ENCODE measurements at regions not wholly inside any gene's neighbourhood (a gene's known extent, or its start where the extent isn't known, plus 50 kb on each side); places are given as distances from the start of the nearest gene placed in this dataset.

GRCh38 chr12:61871485-61871810, 388.8 kb upstream of the USP15 start:
- Mint-ChIP-seq H3K36me3 (ENCODE audit: low read depth) (no peaks in the 10 kb centered on the region), H3K27ac (no peak overlapping the region), H3K9me3 (no peaks in the 10 kb centered on the region), H3K4me1 (ENCODE audit: low read depth) (no peaks in the 10 kb centered on the region), H3K4me3 (no peak overlapping the region), H3K27me3 (ENCODE audit: low read depth) (no peaks in the 10 kb centered on the region)
- no peak for DNase-seq
- intact Hi-C loops (cut with micrococcal nuclease), result loop anchor here (10.0 kb wide), 1 partner anchor 323 kb away; a partner anchor contains a TSS
- CTCF ChIA-PET, result interaction anchor here (1.8 kb wide), 1 partner anchor 9 kb away, joined by 4 read pairs; no protein-coding TSS in a partner anchor

GRCh38 chr12:61879229-61879628, 381.0 kb upstream of the USP15 start:
- intact Hi-C loops (cut with micrococcal nuclease), result loop anchor here (10.0 kb wide), 1 partner anchor 316 kb away; a partner anchor contains a TSS
- H3K27ac Mint-ChIP-seq, result no peak overlapping the region

GRCh38 chr12:61880186-61880585, 380.0 kb upstream of the USP15 start:
- Mint-ChIP-seq H3K4me3 (no peak overlapping the region), H3K36me3 (ENCODE audit: low read depth) (no peaks in the 10 kb centered on the region), H3K4me1 (ENCODE audit: low read depth) (no peaks in the 10 kb centered on the region), H3K27me3 (ENCODE audit: low read depth) (peaks cover 2% of the 10 kb centered on the region), H3K9me3 (no peaks in the 10 kb centered on the region), H3K27ac (no peak overlapping the region)
- no peak for DNase-seq
- intact Hi-C loops (cut with micrococcal nuclease), result no loop called here
- CTCF ChIA-PET, result interaction anchor here (1.0 kb wide), 1 partner anchor 9 kb away, joined by 4 read pairs; no protein-coding TSS in a partner anchor

More at GRCh38 chr12:61879229-61879628, 381.0 kb upstream of the USP15 start:
- Mint-ChIP-seq H3K4me3 (no peak overlapping the region), H3K36me3 (ENCODE audit: low read depth) (no peaks in the 10 kb centered on the region), H3K9me3 (no peaks in the 10 kb centered on the region), H3K27me3 (ENCODE audit: low read depth) (peaks cover 2% of the 10 kb centered on the region), H3K4me1 (ENCODE audit: low read depth) (no peaks in the 10 kb centered on the region)
- CTCF ChIA-PET, result no interaction called here
- DNase-seq, result no peak

GRCh38 chr12:61891632-61892031, 368.6 kb upstream of the USP15 start:
- H3K4me3 Mint-ChIP-seq, result no peak overlapping the region
- CTCF ChIA-PET, result no interaction called here
- intact Hi-C loops (cut with micrococcal nuclease), result no loop called here
- H3K4me1 Mint-ChIP-seq (ENCODE audit: low read depth), result no peaks in the 10 kb centered on the region
- no peaks in the 10 kb centered on the region for H3K27me3 Mint-ChIP-seq (ENCODE audit: low read depth)
- no peak overlapping the region for H3K27ac Mint-ChIP-seq
- H3K9me3 Mint-ChIP-seq, result no peaks in the 10 kb centered on the region
- no peaks in the 10 kb centered on the region for H3K36me3 Mint-ChIP-seq (ENCODE audit: low read depth)
- no peak for DNase-seq

DNA sequence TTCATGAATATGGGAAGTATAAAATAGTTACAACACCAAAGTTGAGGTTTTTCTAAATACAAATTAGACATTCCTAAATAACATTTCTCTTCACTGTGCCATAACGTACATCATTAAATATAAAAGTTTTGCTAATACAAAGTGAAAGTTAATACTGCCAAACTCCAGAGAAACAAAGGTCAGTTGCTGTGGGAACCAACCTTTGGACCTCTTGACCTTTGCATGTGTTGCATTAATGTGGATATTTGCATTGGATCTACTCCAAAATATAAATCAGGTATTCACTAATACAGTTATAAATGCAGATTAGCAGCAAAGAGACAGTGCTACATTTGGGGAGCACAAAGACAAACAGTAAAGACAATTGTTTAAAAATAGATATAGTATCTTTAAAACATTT, 366.0 kb upstream of the USP15 start:
- no peak overlapping the region for H3K4me3 Mint-ChIP-seq
- H3K27me3 Mint-ChIP-seq (ENCODE audit: low read depth), result no peaks in the 10 kb centered on the region
- H3K4me1 Mint-ChIP-seq (ENCODE audit: low read depth), result no peaks in the 10 kb centered on the region
- H3K27ac Mint-ChIP-seq, result no peak overlapping the region
- intact Hi-C loops (cut with micrococcal nuclease), result no loop called here
- H3K36me3 Mint-ChIP-seq (ENCODE audit: low read depth), result no peaks in the 10 kb centered on the region
- no peak for DNase-seq
- peaks cover 3% of the 10 kb centered on the region for H3K9me3 Mint-ChIP-seq
- CTCF ChIA-PET, result no interaction called here

DNA sequence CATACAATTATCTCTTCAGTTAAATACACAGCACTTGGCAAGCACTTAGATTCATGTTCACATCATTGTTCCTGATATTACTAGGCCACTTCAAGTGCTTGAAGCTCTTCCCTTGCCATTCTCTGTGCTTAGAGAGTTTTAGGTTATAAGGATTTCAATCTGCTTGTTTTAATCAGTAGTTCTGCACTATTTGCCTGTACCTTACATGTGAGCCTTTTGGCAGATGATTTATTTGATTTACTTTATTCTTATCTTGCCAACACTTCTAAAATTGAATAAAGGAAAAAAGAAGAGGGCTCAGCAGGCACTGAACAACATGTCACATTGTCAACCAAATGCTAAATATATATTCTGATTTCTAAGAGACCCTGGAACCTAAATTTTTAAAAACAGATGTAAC, 363.8 kb upstream of the USP15 start:
- Mint-ChIP-seq H3K27ac (no peak overlapping the region), H3K36me3 (ENCODE audit: low read depth) (no peaks in the 10 kb centered on the region), H3K4me3 (no peak overlapping the region), H3K27me3 (ENCODE audit: low read depth) (no peaks in the 10 kb centered on the region), H3K4me1 (ENCODE audit: low read depth) (no peaks in the 10 kb centered on the region), H3K9me3 (peaks cover 4% of the 10 kb centered on the region)
- intact Hi-C loops (cut with micrococcal nuclease), result no loop called here
- CTCF ChIA-PET, result no interaction called here
- DNase-seq, result no peak

DNA sequence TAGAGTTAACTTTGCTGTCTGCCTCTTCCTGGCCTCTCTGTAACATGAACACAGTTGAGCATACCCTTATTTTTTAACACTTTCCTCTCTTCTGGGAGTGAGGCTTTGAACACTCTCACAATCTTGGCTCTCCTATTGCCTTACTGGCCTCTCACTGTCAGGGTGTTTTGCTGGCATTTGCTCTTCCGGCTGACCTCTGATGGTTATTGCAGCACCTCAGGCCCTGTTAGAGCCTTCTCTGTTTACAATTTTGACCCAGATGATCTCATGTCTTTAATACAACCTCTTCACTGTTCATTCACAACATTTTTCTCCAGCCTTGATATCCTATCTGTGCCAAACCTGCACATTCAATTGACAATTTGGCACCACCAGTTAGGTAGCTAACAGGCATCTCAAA, 357.8 kb upstream of the USP15 start:
- Mint-ChIP-seq H3K27ac (no peak overlapping the region), H3K4me1 (ENCODE audit: low read depth) (no peaks in the 10 kb centered on the region), H3K9me3 (peaks cover 4% of the 10 kb centered on the region), H3K27me3 (ENCODE audit: low read depth) (no peaks in the 10 kb centered on the region), H3K36me3 (ENCODE audit: low read depth) (no peaks in the 10 kb centered on the region), H3K4me3 (no peak overlapping the region)
- intact Hi-C loops (cut with micrococcal nuclease), result no loop called here
- CTCF ChIA-PET, result no interaction called here
- DNase-seq, result no peak

- no peak for DNase-seq
- H3K4me3 Mint-ChIP-seq, result no peak overlapping the region
- H3K36me3 Mint-ChIP-seq (ENCODE audit: low read depth), result no peaks in the 10 kb centered on the region
- H3K9me3 Mint-ChIP-seq, result no peaks in the 10 kb centered on the region
- no peak overlapping the region for H3K27ac Mint-ChIP-seq
- CTCF ChIA-PET, result no interaction called here
- no peaks in the 10 kb centered on the region for H3K4me1 Mint-ChIP-seq (ENCODE audit: low read depth)
- intact Hi-C loops (cut with micrococcal nuclease), result no loop called here
- no peaks in the 10 kb centered on the region for H3K27me3 Mint-ChIP-seq (ENCODE audit: low read depth)
Measured at GRCh38 chr12:61911113-61911512, 349.1 kb upstream of the USP15 start.

DNA sequence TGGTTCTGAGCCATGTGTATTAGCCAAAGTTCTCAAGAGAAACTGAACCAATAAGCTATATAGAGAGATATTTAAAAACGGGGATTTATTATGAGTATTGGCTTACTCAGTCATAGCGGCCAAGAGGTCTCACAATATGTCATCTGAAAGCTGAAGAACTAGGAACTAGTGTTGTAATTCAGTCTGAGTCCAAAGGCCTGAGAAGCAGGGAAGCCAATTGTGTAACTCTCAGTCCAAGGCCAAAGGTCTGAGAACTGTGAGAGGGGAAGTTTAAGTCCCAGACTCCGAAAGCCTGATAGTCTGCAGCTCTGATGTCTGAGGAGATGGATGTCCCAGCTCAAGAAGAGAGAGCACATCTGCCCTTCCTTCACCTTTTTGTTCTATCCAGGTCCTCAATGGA, 344.8 kb upstream of the USP15 start:
- intact Hi-C loops (cut with micrococcal nuclease), result no loop called here
- no peak overlapping the region for H3K27ac Mint-ChIP-seq

GRCh38 chr12:61916831-61917230, 343.4 kb upstream of the USP15 start:
- CTCF ChIA-PET, result no interaction called here
- no peaks in the 10 kb centered on the region for H3K4me1 Mint-ChIP-seq (ENCODE audit: low read depth)
- H3K36me3 Mint-ChIP-seq (ENCODE audit: low read depth), result no peaks in the 10 kb centered on the region
- H3K27ac Mint-ChIP-seq, result no peak overlapping the region
- intact Hi-C loops (cut with micrococcal nuclease), result no loop called here
- H3K9me3 Mint-ChIP-seq, result no peaks in the 10 kb centered on the region
- H3K27me3 Mint-ChIP-seq (ENCODE audit: low read depth), result no peaks in the 10 kb centered on the region
- no peak overlapping the region for H3K4me3 Mint-ChIP-seq
- no peak for DNase-seq

More for the DNA sequence above, 344.8 kb upstream of the USP15 start:
- H3K27me3 Mint-ChIP-seq (ENCODE audit: low read depth), result no peaks in the 10 kb centered on the region
- no peaks in the 10 kb centered on the region for H3K4me1 Mint-ChIP-seq (ENCODE audit: low read depth)
- H3K36me3 Mint-ChIP-seq (ENCODE audit: low read depth), result no peaks in the 10 kb centered on the region
- H3K9me3 Mint-ChIP-seq, result no peaks in the 10 kb centered on the region
- H3K4me3 Mint-ChIP-seq, result no peak overlapping the region
- no peak for DNase-seq
- CTCF ChIA-PET, result no interaction called here

DNA sequence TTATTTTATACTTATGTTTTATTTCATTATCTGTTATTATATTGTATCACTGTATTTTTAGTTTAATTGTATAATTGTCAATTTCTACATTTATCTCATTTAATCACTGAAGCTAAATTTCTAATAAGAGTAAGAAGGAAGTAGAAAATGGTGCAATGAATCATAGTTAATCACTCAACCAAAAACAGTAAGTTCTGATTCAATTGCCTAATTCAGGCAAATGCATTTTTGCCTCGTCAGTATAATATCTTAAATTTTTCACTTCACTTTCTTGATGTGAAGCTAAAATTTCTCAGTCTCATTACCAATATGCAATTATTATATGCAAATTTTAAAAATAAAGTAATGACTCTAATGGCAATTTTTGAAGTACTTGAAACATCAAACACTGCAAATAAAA, 340.5 kb upstream of the USP15 start:
- intact Hi-C loops (cut with micrococcal nuclease), result no loop called here
- H3K27ac Mint-ChIP-seq, result no peak overlapping the region
- CTCF ChIA-PET, result no interaction called here
- peaks cover 1% of the 10 kb centered on the region for H3K36me3 Mint-ChIP-seq (ENCODE audit: low read depth)
- no peaks in the 10 kb centered on the region for H3K27me3 Mint-ChIP-seq (ENCODE audit: low read depth)
- H3K4me3 Mint-ChIP-seq, result no peak overlapping the region
- DNase-seq, result no peak
- H3K9me3 Mint-ChIP-seq, result peaks cover 5% of the 10 kb centered on the region
- H3K4me1 Mint-ChIP-seq (ENCODE audit: low read depth), result no peaks in the 10 kb centered on the region

DNA sequence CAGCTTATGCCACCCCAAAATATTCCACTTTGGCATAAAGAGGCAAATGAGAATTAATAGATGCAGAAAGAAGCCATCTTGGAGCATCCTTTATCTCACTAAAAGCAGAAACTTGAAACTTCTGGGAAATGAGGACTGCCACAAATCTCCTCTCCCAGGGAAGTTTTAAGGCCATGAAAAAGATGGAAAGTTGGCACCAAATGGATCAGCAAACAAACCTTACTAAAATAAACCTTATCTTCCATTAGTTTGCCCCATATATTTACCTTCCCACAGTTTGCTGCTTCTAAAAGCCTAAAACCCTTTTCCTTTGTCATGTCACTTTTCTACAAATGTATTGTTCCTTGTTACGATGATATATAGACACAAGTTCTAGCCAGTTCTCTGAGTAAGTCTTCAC, 340.0 kb upstream of the USP15 start:
- no peak for DNase-seq
- intact Hi-C loops (cut with micrococcal nuclease), result no loop called here
- CTCF ChIA-PET, result no interaction called here
- peaks cover 1% of the 10 kb centered on the region for H3K36me3 Mint-ChIP-seq (ENCODE audit: low read depth)
- no peak overlapping the region for H3K4me3 Mint-ChIP-seq
- H3K27ac Mint-ChIP-seq, result no peak overlapping the region
- peaks cover 8% of the 10 kb centered on the region for H3K9me3 Mint-ChIP-seq
- H3K27me3 Mint-ChIP-seq (ENCODE audit: low read depth), result no peaks in the 10 kb centered on the region
- H3K4me1 Mint-ChIP-seq (ENCODE audit: low read depth), result no peaks in the 10 kb centered on the region

DNA sequence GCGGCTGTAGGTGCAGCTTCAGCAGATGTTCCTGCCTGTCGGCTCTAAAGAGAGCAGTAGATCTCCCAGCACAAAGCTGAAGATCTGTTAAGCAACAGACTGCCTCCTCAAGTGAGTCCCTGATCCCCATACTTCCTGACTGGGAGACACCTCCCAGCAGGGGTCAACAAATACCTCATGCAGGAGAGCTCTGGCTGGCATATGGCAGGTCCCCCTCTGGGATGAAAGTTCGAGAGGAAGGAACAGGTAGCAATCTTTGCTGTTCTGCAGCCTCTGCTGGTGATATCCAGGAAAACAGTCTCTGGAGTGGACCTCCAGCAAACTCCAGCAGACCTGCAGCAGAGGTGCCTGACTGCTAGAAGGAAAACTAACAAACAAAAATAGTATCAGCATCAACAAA, 337.1 kb upstream of the USP15 start:
- Mint-ChIP-seq H3K9me3 (peaks cover 16% of the 10 kb centered on the region), H3K27ac (no peak overlapping the region), H3K36me3 (ENCODE audit: low read depth) (peaks cover 1% of the 10 kb centered on the region), H3K27me3 (ENCODE audit: low read depth) (no peaks in the 10 kb centered on the region), H3K4me3 (no peak overlapping the region), H3K4me1 (ENCODE audit: low read depth) (no peaks in the 10 kb centered on the region)
- DNase-seq, result no peak
- CTCF ChIA-PET, result no interaction called here
- intact Hi-C loops (cut with micrococcal nuclease), result no loop called here

DNA sequence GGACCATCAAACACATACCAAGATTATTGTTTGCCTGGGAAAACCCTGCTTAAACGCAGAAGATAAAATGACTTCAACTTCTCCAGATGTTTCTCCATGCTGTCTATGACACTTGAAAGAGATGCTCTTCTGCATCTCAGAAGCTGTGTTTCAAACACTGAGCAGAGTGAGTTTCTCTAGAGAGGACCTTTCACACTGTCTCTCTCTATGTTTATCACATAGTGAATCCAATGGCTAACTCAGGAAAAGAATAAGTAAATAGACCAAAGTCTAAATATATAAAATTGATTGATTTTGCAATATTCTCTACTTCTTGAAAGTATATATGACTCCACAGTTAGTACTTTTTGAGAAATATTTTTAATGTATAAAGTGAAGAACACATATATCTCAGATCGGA, 325.6 kb upstream of the USP15 start:
- H3K4me3 Mint-ChIP-seq, result no peak overlapping the region
- no peak for DNase-seq
- no peaks in the 10 kb centered on the region for H3K36me3 Mint-ChIP-seq (ENCODE audit: low read depth)
- intact Hi-C loops (cut with micrococcal nuclease), result no loop called here
- H3K4me1 Mint-ChIP-seq (ENCODE audit: low read depth), result no peaks in the 10 kb centered on the region
- CTCF ChIA-PET, result no interaction called here
- peaks cover 4% of the 10 kb centered on the region for H3K27me3 Mint-ChIP-seq (ENCODE audit: low read depth)
- peaks cover 1% of the 10 kb centered on the region for H3K9me3 Mint-ChIP-seq
- no peak overlapping the region for H3K27ac Mint-ChIP-seq
